GM19351 (cell line): ENCODE measurements at regions not wholly inside any gene's neighbourhood (a gene's known extent, or its start where the extent isn't known, plus 50 kb on each side); places are given as distances from the start of the nearest gene placed in this dataset.
"Not testable (repeated sequence)": the region's sequence is repeated elsewhere in the genome, so short reads cannot be mapped to it uniquely, and the experiment has no call there.

Experiments
- ATAC-seq: cut with Tn5 transposase; IDR thresholded peaks from one replicate; pipeline ENCODE4 v1.9.1; 2021; ENCODE audit warnings: mild to moderate bottlenecking, moderate library complexity; ENCODE audit not compliant: unreplicated experiment

GRCh38 chr3:177610686-177611633 lies 413.7 kb upstream of the TBL1XR1 start:
- ATAC-seq, result no peak

- ATAC-seq, result no peak
These were observed 414.6 kb upstream of the TBL1XR1 start for GRCh38 chr3:177611752-177612334.

- no peak for ATAC-seq
These were observed 416.6 kb upstream of the TBL1XR1 start for GRCh38 chr3:177613901-177614300.

GRCh38 chr3:177615015-177615414 lies 417.7 kb upstream of the TBL1XR1 start:
- ATAC-seq, result no peak

- no peak for ATAC-seq
These were observed 421.8 kb upstream of the TBL1XR1 start for GRCh38 chr3:177618873-177619733.

- no peak for ATAC-seq
These were observed 422.8 kb upstream of the TBL1XR1 start for GRCh38 chr3:177620073-177620472.

GRCh38 chr3:177622520-177622919 lies 425.2 kb upstream of the TBL1XR1 start:
- ATAC-seq, result no peak

GRCh38 chr3:177622982-177623617 lies 425.8 kb upstream of the TBL1XR1 start:
- ATAC-seq, result no peak

- no peak for ATAC-seq
These were observed 427.5 kb upstream of the TBL1XR1 start for GRCh38 chr3:177624528-177625495.

GRCh38 chr3:177626045-177626444 lies 428.8 kb upstream of the TBL1XR1 start:
- ATAC-seq, result no peak

- ATAC-seq, result not testable (repeated sequence)
These were observed 430.9 kb upstream of the TBL1XR1 start for GRCh38 chr3:177628095-177628719.

GRCh38 chr3:177629276-177629675 lies 432.0 kb upstream of the TBL1XR1 start:
- no peak for ATAC-seq

GRCh38 chr3:177633671-177634207 lies 436.5 kb upstream of the TBL1XR1 start:
- no peak for ATAC-seq

GRCh38 chr3:177635601-177636106 lies 438.4 kb upstream of the TBL1XR1 start:
- not testable (repeated sequence) for ATAC-seq

GRCh38 chr3:177640319-177640965 lies 443.2 kb upstream of the TBL1XR1 start:
- ATAC-seq, result no peak

GRCh38 chr3:177641206-177641605 lies 443.9 kb upstream of the TBL1XR1 start:
- ATAC-seq, result no peak

- no peak for ATAC-seq
These were observed 444.9 kb upstream of the TBL1XR1 start for GRCh38 chr3:177642042-177642803.

- no peak for ATAC-seq
These were observed 445.5 kb upstream of the TBL1XR1 start for GRCh38 chr3:177642804-177643125.
